SK-N-SH (cell line): ENCODE measurements at regions not wholly inside any gene's neighbourhood (a gene's known extent, or its start where the extent isn't known, plus 50 kb on each side); places are given as distances from the start of the nearest gene placed in this dataset.

ENCODE experiments used
- CHD2 ChIP-seq: fragments of 150-350 bp; IDR thresholded peaks from 2 replicates; pipeline ENCODE4 v1.6.1; 2018; ENCODE audit warnings: low read length; ENCODE audit not compliant: partially characterized antibody
- EP300 ChIP-seq, 2 experiments: IDR thresholded peaks; 2 replicates each; pipeline versions ENCODE4 v1.4.0 to v1.6.1; 2012; ENCODE audit warnings: borderline replicate concordance in 1 of 2, low read depth in 1 of 2, low read length in 1 of 2
- FOXM1 ChIP-seq: IDR thresholded peaks from 2 replicates; pipeline ENCODE4 v1.4.0; 2012; ENCODE audit warnings: low read depth, mild to moderate bottlenecking
- MXI1 ChIP-seq: IDR thresholded peaks from 2 replicates; pipeline ENCODE4 v1.6.1; 2012; ENCODE audit warnings: mild to moderate bottlenecking, low read depth, low read length, improper control_type of control experiment
- RAD21 ChIP-seq: IDR thresholded peaks from 2 replicates; pipeline ENCODE4 v1.6.1; 2012; ENCODE audit warnings: mild to moderate bottlenecking, low read length
- RCOR1 ChIP-seq: fragments of 150-350 bp; IDR thresholded peaks from 2 replicates; pipeline ENCODE4 v1.6.1; 2017; ENCODE audit warnings: antibody characterized with exemption, low read length
- RFX5 ChIP-seq: IDR thresholded peaks from 2 replicates; pipeline ENCODE4 v1.6.1; 2012; ENCODE audit warnings: mild to moderate bottlenecking, improper control_type of control experiment, low read length
- TCF12 ChIP-seq: IDR thresholded peaks from 2 replicates; pipeline ENCODE4 v1.4.0; 2012
- TEAD4 ChIP-seq: IDR thresholded peaks from 2 replicates; pipeline ENCODE4 v1.4.0; 2012; ENCODE audit warnings: mild to moderate bottlenecking, borderline replicate concordance; ENCODE audit not compliant: insufficient read depth
- TF ChIP-seq, protein P1 (sequence below): fragments of 200-600 bp; sonication (generic); IDR thresholded peaks from 2 replicates; pipeline ENCODE4 v1.6.1; 2017; ENCODE audit warnings: antibody characterized with exemption, mild to moderate bottlenecking, moderate library complexity
- TF ChIP-seq, protein P2 (sequence below): IDR thresholded peaks from 2 replicates; pipeline ENCODE4 v1.6.1; 2012; ENCODE audit warnings: mild to moderate bottlenecking, low read depth, low read length, moderate library complexity
- TF ChIP-seq, protein P3 (sequence below): fragments of 150-350 bp; IDR thresholded peaks from 2 replicates; pipeline ENCODE4 v1.6.1; 2017; ENCODE audit warnings: antibody characterized with exemption, low read length, low read depth, borderline replicate concordance

GRCh38 chr6:131387562-131388447, 185.2 kb upstream of the ARG1 start:
- TF ChIP-seq, protein P1, sequence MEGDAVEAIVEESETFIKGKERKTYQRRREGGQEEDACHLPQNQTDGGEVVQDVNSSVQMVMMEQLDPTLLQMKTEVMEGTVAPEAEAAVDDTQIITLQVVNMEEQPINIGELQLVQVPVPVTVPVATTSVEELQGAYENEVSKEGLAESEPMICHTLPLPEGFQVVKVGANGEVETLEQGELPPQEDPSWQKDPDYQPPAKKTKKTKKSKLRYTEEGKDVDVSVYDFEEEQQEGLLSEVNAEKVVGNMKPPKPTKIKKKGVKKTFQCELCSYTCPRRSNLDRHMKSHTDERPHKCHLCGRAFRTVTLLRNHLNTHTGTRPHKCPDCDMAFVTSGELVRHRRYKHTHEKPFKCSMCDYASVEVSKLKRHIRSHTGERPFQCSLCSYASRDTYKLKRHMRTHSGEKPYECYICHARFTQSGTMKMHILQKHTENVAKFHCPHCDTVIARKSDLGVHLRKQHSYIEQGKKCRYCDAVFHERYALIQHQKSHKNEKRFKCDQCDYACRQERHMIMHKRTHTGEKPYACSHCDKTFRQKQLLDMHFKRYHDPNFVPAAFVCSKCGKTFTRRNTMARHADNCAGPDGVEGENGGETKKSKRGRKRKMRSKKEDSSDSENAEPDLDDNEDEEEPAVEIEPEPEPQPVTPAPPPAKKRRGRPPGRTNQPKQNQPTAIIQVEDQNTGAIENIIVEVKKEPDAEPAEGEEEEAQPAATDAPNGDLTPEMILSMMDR = no peak
- no peak for TF ChIP-seq FOXM1
- no peak for TF ChIP-seq RFX5
- no peak for TF ChIP-seq TCF12
- TF ChIP-seq, protein P2, sequence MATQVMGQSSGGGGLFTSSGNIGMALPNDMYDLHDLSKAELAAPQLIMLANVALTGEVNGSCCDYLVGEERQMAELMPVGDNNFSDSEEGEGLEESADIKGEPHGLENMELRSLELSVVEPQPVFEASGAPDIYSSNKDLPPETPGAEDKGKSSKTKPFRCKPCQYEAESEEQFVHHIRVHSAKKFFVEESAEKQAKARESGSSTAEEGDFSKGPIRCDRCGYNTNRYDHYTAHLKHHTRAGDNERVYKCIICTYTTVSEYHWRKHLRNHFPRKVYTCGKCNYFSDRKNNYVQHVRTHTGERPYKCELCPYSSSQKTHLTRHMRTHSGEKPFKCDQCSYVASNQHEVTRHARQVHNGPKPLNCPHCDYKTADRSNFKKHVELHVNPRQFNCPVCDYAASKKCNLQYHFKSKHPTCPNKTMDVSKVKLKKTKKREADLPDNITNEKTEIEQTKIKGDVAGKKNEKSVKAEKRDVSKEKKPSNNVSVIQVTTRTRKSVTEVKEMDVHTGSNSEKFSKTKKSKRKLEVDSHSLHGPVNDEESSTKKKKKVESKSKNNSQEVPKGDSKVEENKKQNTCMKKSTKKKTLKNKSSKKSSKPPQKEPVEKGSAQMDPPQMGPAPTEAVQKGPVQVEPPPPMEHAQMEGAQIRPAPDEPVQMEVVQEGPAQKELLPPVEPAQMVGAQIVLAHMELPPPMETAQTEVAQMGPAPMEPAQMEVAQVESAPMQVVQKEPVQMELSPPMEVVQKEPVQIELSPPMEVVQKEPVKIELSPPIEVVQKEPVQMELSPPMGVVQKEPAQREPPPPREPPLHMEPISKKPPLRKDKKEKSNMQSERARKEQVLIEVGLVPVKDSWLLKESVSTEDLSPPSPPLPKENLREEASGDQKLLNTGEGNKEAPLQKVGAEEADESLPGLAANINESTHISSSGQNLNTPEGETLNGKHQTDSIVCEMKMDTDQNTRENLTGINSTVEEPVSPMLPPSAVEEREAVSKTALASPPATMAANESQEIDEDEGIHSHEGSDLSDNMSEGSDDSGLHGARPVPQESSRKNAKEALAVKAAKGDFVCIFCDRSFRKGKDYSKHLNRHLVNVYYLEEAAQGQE = no peak
- TF ChIP-seq MXI1 = no peak
- TF ChIP-seq CHD2 = no peak
- no peak for TF ChIP-seq EP300 (IDR thresholded peaks at IDR 0.05; ENCODE audit: borderline replicate concordance in 1 of 2, low read depth in 1 of 2, low read length in 1 of 2)
- no peak for TF ChIP-seq TEAD4
- no peak for TF ChIP-seq RAD21
- TF ChIP-seq, protein P3, sequence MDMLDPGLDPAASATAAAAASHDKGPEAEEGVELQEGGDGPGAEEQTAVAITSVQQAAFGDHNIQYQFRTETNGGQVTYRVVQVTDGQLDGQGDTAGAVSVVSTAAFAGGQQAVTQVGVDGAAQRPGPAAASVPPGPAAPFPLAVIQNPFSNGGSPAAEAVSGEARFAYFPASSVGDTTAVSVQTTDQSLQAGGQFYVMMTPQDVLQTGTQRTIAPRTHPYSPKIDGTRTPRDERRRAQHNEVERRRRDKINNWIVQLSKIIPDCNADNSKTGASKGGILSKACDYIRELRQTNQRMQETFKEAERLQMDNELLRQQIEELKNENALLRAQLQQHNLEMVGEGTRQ = no peak
- no peak for TF ChIP-seq RCOR1
